ENCODE measurements at regions not wholly inside any gene's neighbourhood (a gene's known extent, or its start where the extent isn't known, plus 50 kb on each side); places are given as distances from the start of the nearest gene placed in this dataset.

DNA sequence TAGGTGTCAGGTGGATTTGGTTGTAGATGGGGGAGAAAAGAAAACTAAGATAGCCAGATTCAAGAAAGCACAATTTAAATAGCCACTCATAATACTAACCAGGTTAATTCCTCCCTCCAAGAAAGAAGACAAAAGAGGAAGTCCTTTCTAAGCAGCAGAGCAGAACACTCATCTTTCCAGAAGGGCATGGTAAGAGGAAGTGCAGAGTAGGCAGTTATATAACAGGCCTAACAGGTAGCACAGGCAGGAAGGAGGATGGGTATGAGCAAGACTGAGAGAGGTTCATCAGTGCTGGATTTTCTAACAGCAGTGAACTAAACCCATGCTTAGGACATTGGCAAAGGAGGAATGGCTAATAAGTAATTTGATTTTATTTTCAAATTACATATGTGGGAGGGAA, 517.5 kb downstream of the PLPP3 start:
- no peak for TF ChIP-seq CTCF (IDR thresholded peaks at IDR 0.05; ENCODE audit: low read length)
- TF ChIP-seq EZH2 (IDR thresholded peaks at IDR 0.05; ENCODE audit: borderline replicate concordance, low read length), result no peak
